PFSK-1 (cell line): ENCODE measurements at regions not wholly inside any gene's neighbourhood (a gene's known extent, or its start where the extent isn't known, plus 50 kb on each side); places are given as distances from the start of the nearest gene placed in this dataset.

Experiments used
- FOXP2 ChIP-seq: optimal IDR thresholded peaks from 2 replicates; pipeline ENCODE3; 2011; ENCODE audit warnings: borderline replicate concordance, control low read depth, inconsistent platforms; ENCODE audit not compliant: insufficient read depth; ENCODE audit errors: extremely low read length, extremely low read depth
- POLR2AphosphoS5 ChIP-seq: IDR thresholded peaks from 2 replicates; pipeline ENCODE4 v1.6.1; 2012; ENCODE audit warnings: low read depth, mild to moderate bottlenecking, control low read depth, low read length, moderate library complexity
- REST ChIP-seq, 2 experiments: IDR thresholded peaks; 2 replicates each; pipeline versions ENCODE4 v1.6.1 to v1.8.0; 2011 to 2012; ENCODE audit warnings: low read depth in 2 of 2, low read length in 2 of 2, control low read depth in 1 of 2, inconsistent platforms in 1 of 2, mild to moderate bottlenecking in 1 of 2, moderate library complexity in 1 of 2; ENCODE audit not compliant: insufficient read depth in 1 of 2
- SIN3A ChIP-seq: IDR thresholded peaks from 2 replicates; pipeline ENCODE4 v1.6.1; 2012; ENCODE audit warnings: mild to moderate bottlenecking, low read length, moderate library complexity, borderline replicate concordance; ENCODE audit not compliant: insufficient read depth
- TAF1 ChIP-seq: IDR thresholded peaks from 2 replicates; pipeline ENCODE4 v1.6.1; 2012; ENCODE audit warnings: low read length, control low read depth, borderline replicate concordance; ENCODE audit not compliant: insufficient read depth

GRCh38 chr5:88938488-88938887 lies 55.5 kb upstream of the MEF2C start:
- no peak for TF ChIP-seq FOXP2
- TF ChIP-seq POLR2AphosphoS5: no peak
- TF ChIP-seq REST (IDR thresholded peaks at IDR 0.05; ENCODE audit: insufficient read depth in 1 of 2, low read depth in 2 of 2, low read length in 2 of 2): no peak

- TF ChIP-seq FOXP2 (no peak), SIN3A (no peak), TAF1 (no peak), REST (IDR thresholded peaks at IDR 0.05; ENCODE audit: insufficient read depth in 1 of 2, low read depth in 2 of 2, low read length in 2 of 2) (no peak), POLR2AphosphoS5 (no peak)
Observed at GRCh38 chr5:88937406-88937805, 54.4 kb upstream of the MEF2C start.

GRCh38 chr5:88934439-88934838 lies 51.5 kb upstream of the MEF2C start:
- no peak for TF ChIP-seq SIN3A
- no peak for TF ChIP-seq POLR2AphosphoS5
- no peak for TF ChIP-seq FOXP2
- TF ChIP-seq TAF1: no peak
- no peak for TF ChIP-seq REST (IDR thresholded peaks at IDR 0.05; ENCODE audit: insufficient read depth in 1 of 2, low read depth in 2 of 2, low read length in 2 of 2)
